ENCODE measurements at regions not wholly inside any gene's neighbourhood (a gene's known extent, or its start where the extent isn't known, plus 50 kb on each side); places are given as distances from the start of the nearest gene placed in this dataset.
"Not testable (repeated sequence)": the region's sequence is repeated elsewhere in the genome, so short reads cannot be mapped to it uniquely, and the experiment has no call there.

DNA sequence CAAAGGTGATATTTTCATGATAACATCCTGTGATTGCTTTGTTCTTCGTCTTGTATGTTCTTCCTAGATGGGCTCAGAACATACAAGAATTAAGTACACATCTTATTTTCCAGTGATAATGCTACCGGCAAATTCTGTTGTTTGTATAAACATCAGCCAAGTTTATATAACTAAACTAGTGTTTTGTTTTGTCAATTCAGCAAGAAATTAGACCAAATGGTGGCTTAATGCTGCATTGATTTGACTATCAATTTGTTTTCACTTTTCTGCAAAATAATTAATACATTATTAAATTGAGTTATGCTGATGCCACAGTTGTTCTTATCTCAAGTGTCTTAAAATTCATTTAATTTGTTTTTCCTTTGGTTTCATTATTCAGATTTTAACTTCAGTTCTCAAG lies 177.7 kb downstream of the OR4F29 start:
- not testable (repeated sequence) for DNase-seq (ENCODE audit: low read depth); FAIRE-seq; H3K27me3 ChIP-seq (ENCODE audit: control insufficient read depth, insufficient read depth, low read length); H3K36me3 ChIP-seq (ENCODE audit: control insufficient read depth, insufficient read depth, low read length); H3K4me3 ChIP-seq (ENCODE audit: low read depth, low read length)

DNA sequence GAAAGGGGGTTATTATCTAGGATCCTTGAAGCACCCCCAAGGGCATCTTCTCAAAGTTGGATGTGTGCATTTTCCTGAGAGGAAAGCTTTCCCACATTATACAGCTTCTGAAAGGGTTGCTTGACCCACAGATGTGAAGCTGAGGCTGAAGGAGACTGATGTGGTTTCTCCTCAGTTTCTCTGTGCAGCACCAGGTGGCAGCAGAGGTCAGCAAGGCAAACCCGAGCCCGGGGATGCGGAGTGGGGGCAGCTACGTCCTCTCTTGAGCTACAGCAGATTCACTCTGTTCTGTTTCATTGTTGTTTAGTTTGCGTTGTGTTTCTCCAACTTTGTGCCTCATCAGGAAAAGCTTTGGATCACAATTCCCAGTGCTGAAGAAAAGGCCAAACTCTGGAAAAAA lies 183.7 kb downstream of the OR4F29 start:
- TF ChIP-seq, protein P1, sequence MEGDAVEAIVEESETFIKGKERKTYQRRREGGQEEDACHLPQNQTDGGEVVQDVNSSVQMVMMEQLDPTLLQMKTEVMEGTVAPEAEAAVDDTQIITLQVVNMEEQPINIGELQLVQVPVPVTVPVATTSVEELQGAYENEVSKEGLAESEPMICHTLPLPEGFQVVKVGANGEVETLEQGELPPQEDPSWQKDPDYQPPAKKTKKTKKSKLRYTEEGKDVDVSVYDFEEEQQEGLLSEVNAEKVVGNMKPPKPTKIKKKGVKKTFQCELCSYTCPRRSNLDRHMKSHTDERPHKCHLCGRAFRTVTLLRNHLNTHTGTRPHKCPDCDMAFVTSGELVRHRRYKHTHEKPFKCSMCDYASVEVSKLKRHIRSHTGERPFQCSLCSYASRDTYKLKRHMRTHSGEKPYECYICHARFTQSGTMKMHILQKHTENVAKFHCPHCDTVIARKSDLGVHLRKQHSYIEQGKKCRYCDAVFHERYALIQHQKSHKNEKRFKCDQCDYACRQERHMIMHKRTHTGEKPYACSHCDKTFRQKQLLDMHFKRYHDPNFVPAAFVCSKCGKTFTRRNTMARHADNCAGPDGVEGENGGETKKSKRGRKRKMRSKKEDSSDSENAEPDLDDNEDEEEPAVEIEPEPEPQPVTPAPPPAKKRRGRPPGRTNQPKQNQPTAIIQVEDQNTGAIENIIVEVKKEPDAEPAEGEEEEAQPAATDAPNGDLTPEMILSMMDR (IDR thresholded peaks at IDR 0.05; ENCODE audit: insufficient read depth, low read length, severe bottlenecking) = peak; percentile 53
- H3K4me3 ChIP-seq (ENCODE audit: low read depth, low read length); FAIRE-seq; H3K36me3 ChIP-seq (ENCODE audit: control insufficient read depth, insufficient read depth, low read length); H3K27me3 ChIP-seq (ENCODE audit: control insufficient read depth, insufficient read depth, low read length): not testable (repeated sequence)
- peak; percentile 53 for DNase-seq (ENCODE audit: low read depth)
